Activated gamma-delta T cell (primary cell): ENCODE measurements at regions not wholly inside any gene's neighbourhood (a gene's known extent, or its start where the extent isn't known, plus 50 kb on each side); places are given as distances from the start of the nearest gene placed in this dataset.

Experiments
- DNase-seq: peaks from one replicate; lab custom pipeline; 2025; lab: John Stamatoyannopoulos, UW

GRCh38 chr21:18460979-18461378 lies 57.4 kb upstream of the TMPRSS15 start:
- no peak for DNase-seq

GRCh38 chr21:18461743-18462142 lies 58.2 kb upstream of the TMPRSS15 start:
- no peak for DNase-seq

- DNase-seq: no peak
Measured at GRCh38 chr21:18467715-18468114, 64.1 kb upstream of the TMPRSS15 start.

- DNase-seq: no peak
Measured at GRCh38 chr21:18468790-18469189, 65.2 kb upstream of the TMPRSS15 start.

GRCh38 chr21:18476639-18477038 lies 73.1 kb upstream of the TMPRSS15 start:
- DNase-seq: no peak

- DNase-seq: no peak
Measured at GRCh38 chr21:18477043-18477442, 73.5 kb upstream of the TMPRSS15 start.

- no peak for DNase-seq
Measured at GRCh38 chr21:18478513-18478912, 74.9 kb upstream of the TMPRSS15 start.

GRCh38 chr21:18488252-18488651 lies 84.7 kb upstream of the TMPRSS15 start:
- DNase-seq: no peak

- no peak for DNase-seq
Measured at GRCh38 chr21:18493422-18493821, 89.8 kb upstream of the TMPRSS15 start.

- DNase-seq: no peak
Measured at GRCh38 chr21:18495523-18495922, 91.9 kb upstream of the TMPRSS15 start.

GRCh38 chr21:18498431-18498830 lies 94.8 kb upstream of the TMPRSS15 start:
- no peak for DNase-seq

- DNase-seq: no peak
Measured at GRCh38 chr21:18499761-18500376, 96.3 kb upstream of the TMPRSS15 start.

GRCh38 chr21:18518054-18518481 lies 114.5 kb upstream of the TMPRSS15 start:
- DNase-seq: no peak

- DNase-seq: no peak
Measured at GRCh38 chr21:18521204-18521603, 117.6 kb upstream of the TMPRSS15 start.

GRCh38 chr21:18522181-18522972 lies 118.8 kb upstream of the TMPRSS15 start:
- DNase-seq: no peak

- DNase-seq: no peak
Measured at GRCh38 chr21:18524097-18524880, 120.7 kb upstream of the TMPRSS15 start.

- no peak for DNase-seq
Measured at GRCh38 chr21:18529254-18529653, 125.7 kb upstream of the TMPRSS15 start.

- DNase-seq: no peak
Measured at GRCh38 chr21:18542081-18542480, 138.5 kb upstream of the TMPRSS15 start.

- DNase-seq: no peak
Measured at GRCh38 chr21:18545908-18546307, 142.3 kb upstream of the TMPRSS15 start.

GRCh38 chr21:18547347-18547746 lies 143.8 kb upstream of the TMPRSS15 start:
- DNase-seq: no peak

GRCh38 chr21:18548249-18548648 lies 144.7 kb upstream of the TMPRSS15 start:
- DNase-seq: no peak

- no peak for DNase-seq
Measured at GRCh38 chr21:18549214-18549905, 145.8 kb upstream of the TMPRSS15 start.
